K562 (cell line): ENCODE measurements at regions not wholly inside any gene's neighbourhood (a gene's known extent, or its start where the extent isn't known, plus 50 kb on each side); places are given as distances from the start of the nearest gene placed in this dataset.

Source experiments
- ATAC-seq: fragments of 200-7000 bp; cut with Tn5 transposase; 3 replicates; pipeline ENCODE4 v1.9.1; 2020; ENCODE audit warnings: moderate library complexity
- BruUV-seq: library from RNA; stranded (reverse); fragments of 400-500 nt; replicated peaks from 2 replicates; lab custom pipeline; 2021; lab: Mats Ljungman, UMichigan
- CTCF ChIA-PET: fragments of 300-600 bp; formaldehyde crosslinking; extraction: SDS; loops from one replicate; lab custom pipeline; 2021; ENCODE audit warnings: low intra/inter-chr PET ratio; lab: Yijun Ruan, JAX
- POLR2A ChIA-PET: fragments of 300-600, 350-650 bp; sonication (Branson Sonifier 250); formaldehyde crosslinking; extraction: SDS; loops from one replicate; lab custom pipeline; 2021; ENCODE audit warnings: antibody characterized with exemption, inconsistent platforms; lab: Yijun Ruan, JAX
- DNase-seq, 4 experiments: peaks; one replicate each; pipeline versions ENCODE4 v3.0.0 to v3.0.0-alpha.2; 2011 to 2018; ENCODE audit warnings: low spot score in 3 of 4, mixed read lengths in 3 of 4; ENCODE audit errors: extremely low read depth in 1 of 4
- FAIRE-seq: peaks from 2 replicates; lab custom pipeline; 2011; peaks lifted over from hg19 to GRCh38; lab: Jason Lieb, UNC
- H2AFZ ChIP-seq: 2 replicates; pipeline ENCODE4 v1.6.0; 2011; ENCODE audit warnings: low read depth, low read length, control low read depth, inconsistent platforms
- H3K27ac ChIP-seq: fragments of 200-600 bp; 3 replicates; pipeline ENCODE4 v1.8.0; 2011; ENCODE audit warnings: low read depth, mild to moderate bottlenecking, control low read depth, inconsistent platforms, low read length, moderate library complexity, mixed read lengths; ENCODE audit errors: extremely low read depth
- H3K27me3 ChIP-seq, 2 experiments: fragments of 300-600 bp in 1 of 2; 2 replicates in 1 of 2; 3 replicates in 1 of 2; pipeline versions ENCODE4 v1.6.0 to v1.8.0; 2011; ENCODE audit warnings: inconsistent platforms in 2 of 2, low read length in 2 of 2, mild to moderate bottlenecking in 1 of 2, mixed read lengths in 1 of 2, moderate library complexity in 1 of 2; ENCODE audit not compliant: control insufficient read depth in 2 of 2, insufficient read depth in 2 of 2
- H3K36me3 ChIP-seq: fragments of 300-600 bp; 3 replicates; pipeline ENCODE4 v1.8.0; 2011; ENCODE audit warnings: mild to moderate bottlenecking, low read length, inconsistent platforms; ENCODE audit not compliant: control insufficient read depth, insufficient read depth
- H3K4me1 ChIP-seq, 2 experiments: fragments of 200-600 bp in 1 of 2; replicated peaks in 1 of 2; 2 replicates in 1 of 2; 3 replicates in 1 of 2; pipeline versions ENCODE4 v1.5.1 to v1.8.0; 2011; ENCODE audit warnings: inconsistent platforms in 2 of 2, low read length in 2 of 2, mild to moderate bottlenecking in 1 of 2, mixed read lengths in 1 of 2, moderate library complexity in 1 of 2; ENCODE audit not compliant: control insufficient read depth in 2 of 2, insufficient read depth in 2 of 2
- H3K4me2 ChIP-seq: 2 replicates; pipeline ENCODE4 v1.6.1; 2011; ENCODE audit warnings: low read length, control low read depth, inconsistent platforms, mixed read lengths; ENCODE audit not compliant: insufficient read depth
- H3K4me3 ChIP-seq: fragments of 200-600 bp; sonication (generic), shearing (Covaris generic); 2 replicates; pipeline ENCODE4 v1.5.1; 2016; ENCODE audit warnings: control low read depth, inconsistent platforms
- H3K79me2 ChIP-seq: fragments of 200-600 bp; 3 replicates; pipeline ENCODE4 v1.8.0; 2011; ENCODE audit warnings: low read length, inconsistent platforms; ENCODE audit not compliant: control insufficient read depth, insufficient read depth
- H3K9ac ChIP-seq, 2 experiments: 2 replicates each; pipeline versions ENCODE4 v1.6.0 to v1.6.1; 2011; ENCODE audit warnings: low read depth in 2 of 2, low read length in 2 of 2, control low read depth in 1 of 2, inconsistent platforms in 1 of 2, mild to moderate bottlenecking in 1 of 2, mixed read lengths in 1 of 2; ENCODE audit not compliant: insufficient read depth in 1 of 2
- H3K9me1 ChIP-seq: one replicate; pipeline ENCODE4 v1.6.0; 2011; ENCODE audit warnings: inconsistent platforms, mild to moderate bottlenecking, low read length, moderate library complexity; ENCODE audit not compliant: control insufficient read depth, insufficient read depth
- H3K9me3 ChIP-seq: replicated peaks from 2 replicates; pipeline ENCODE4 v1.5.1; 2011; ENCODE audit warnings: low read depth, low read length, inconsistent platforms; ENCODE audit not compliant: control insufficient read depth, insufficient read depth
- H4K20me1 ChIP-seq: replicated peaks from 2 replicates; pipeline ENCODE4 v1.6.1; 2011; ENCODE audit warnings: low read length, inconsistent platforms, mixed read lengths; ENCODE audit not compliant: control insufficient read depth, insufficient read depth
- IFI16 ChIP-seq: fragments of 250-450 bp; sonication (Bioruptor Pico); IDR thresholded peaks from 2 replicates; pipeline ENCODE4 v2.1.2; 2022; ENCODE audit warnings: mild to moderate bottlenecking, inconsistent platforms
- NELFE ChIP-seq: IDR thresholded peaks from 2 replicates; pipeline ENCODE4 v1.6.1; 2011; ENCODE audit warnings: mild to moderate bottlenecking; ENCODE audit not compliant: insufficient read depth, insufficient read length
- TCF3 ChIP-seq: sonication (generic); formaldehyde crosslinking; IDR thresholded peaks from 2 replicates; pipeline ENCODE4 v1.4.0; 2020; ENCODE audit warnings: mild to moderate bottlenecking, missing genetic modification reagents
- ZNF224 ChIP-seq: sonication (generic); formaldehyde crosslinking; IDR thresholded peaks from 2 replicates; pipeline ENCODE4 v1.8.0; 2022; ENCODE audit warnings: mild to moderate bottlenecking, missing genetic modification reagents
- ZNF507 ChIP-seq: conservative IDR thresholded peaks from 2 replicates; pipeline ENCODE4 v1.6.1; 2017; ENCODE audit warnings: missing genetic modification characterization, missing compliant biosample characterization
- ZNF830 ChIP-seq: fragments of 250-450 bp; sonication (Bioruptor Pico); IDR thresholded peaks from 2 replicates; pipeline ENCODE4 v1.5.0; 2021; ENCODE audit warnings: mild to moderate bottlenecking
- WGBS: fragments of 100-300 bp; shearing (Covaris generic); methylation state at CpG from one replicate; pipeline ENCODE4 v1.1.6; 2016; ENCODE audit warnings: low coverage, mixed read lengths; ENCODE audit not compliant: insufficient coverage; ENCODE audit errors: missing lambda C conversion rate; 5-methylcytosine and 5-hydroxymethylcytosine counted together
- in situ Hi-C: fragments of 300-500 bp; cut with MboI; formaldehyde crosslinking; loops from 4 replicates; pipeline ENCODE4 v1.15.0; 2018; ENCODE audit warnings: inconsistent platforms, mixed read lengths
- intact Hi-C: fragments of 100-400 bp; cut with micrococcal nuclease; formaldehyde crosslinking; loops from 2 replicates; pipeline ENCODE4 v1.14.2; 2022
- TF ChIP-seq, protein P1 (sequence below): fragments of 450-650 bp; IDR thresholded peaks from 2 replicates; pipeline ENCODE4 v1.6.1; 2016; ENCODE audit warnings: mild to moderate bottlenecking
- TF ChIP-seq, protein P2 (sequence below): fragments of 250-450 bp; sonication (Bioruptor Pico); IDR thresholded peaks from 2 replicates; pipeline ENCODE4 v1.4.0; 2020; ENCODE audit warnings: mild to moderate bottlenecking, moderate library complexity, borderline replicate concordance
- TF ChIP-seq, protein P3 (sequence below): sonication (generic); formaldehyde crosslinking; IDR thresholded peaks from 2 replicates; pipeline ENCODE4 v1.8.1; 2023; ENCODE audit warnings: mild to moderate bottlenecking, missing genetic modification reagents
- TF ChIP-seq, protein P4 (sequence below): fragments of 450-650 bp; IDR thresholded peaks from 2 replicates; pipeline ENCODE4 v1.7.0; 2016; ENCODE audit warnings: borderline replicate concordance

DNA sequence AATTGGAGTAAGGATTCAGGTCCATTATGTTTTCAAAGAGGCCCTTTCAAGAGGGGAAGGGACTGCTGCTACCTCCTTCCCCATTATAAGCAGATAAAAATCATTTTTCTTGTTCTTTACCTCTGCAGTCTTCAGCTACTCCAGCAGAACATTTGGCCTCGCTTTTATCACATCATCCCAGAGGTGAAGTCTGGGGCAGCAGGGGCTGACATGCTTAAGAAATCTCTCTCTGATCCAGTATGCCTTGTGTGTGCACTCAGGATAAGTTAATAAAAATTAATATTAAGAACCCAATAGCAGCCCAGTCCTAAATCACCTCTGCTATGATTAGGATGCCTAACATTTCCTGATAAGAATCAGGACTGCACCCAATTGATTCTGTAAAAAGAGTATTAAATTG is 306.9 kb upstream of the NREP start:
- 0% methylated on average over 1 of the region's 1 CpG for whole genome bisulfite sequencing
- DNase-seq = no peak
- Histone ChIP-seq H3K27ac (no peak overlapping the region), H3K4me3 (no peak overlapping the region), H3K9ac (no peak overlapping the region), H2AFZ (no peak overlapping the region), H3K4me2 (no peak overlapping the region), H3K9me1 (no peaks in the 10 kb centered on the region), H3K36me3 (no peaks in the 10 kb centered on the region), H3K4me1 (no peaks in the 10 kb centered on the region), H4K20me1 (no peaks in the 10 kb centered on the region), H3K27me3 (no peaks in the 10 kb centered on the region), H3K79me2 (no peaks in the 10 kb centered on the region), H3K9me3 (no peaks in the 10 kb centered on the region)
- no peak for ATAC-seq
- CTCF ChIA-PET = no interaction called here
- intact Hi-C loops = no loop called here
- in situ Hi-C loops = no loop called here
- no peak for FAIRE-seq
- BruUV-seq = no TSS peak
- TF ChIP-seq, protein P1, sequence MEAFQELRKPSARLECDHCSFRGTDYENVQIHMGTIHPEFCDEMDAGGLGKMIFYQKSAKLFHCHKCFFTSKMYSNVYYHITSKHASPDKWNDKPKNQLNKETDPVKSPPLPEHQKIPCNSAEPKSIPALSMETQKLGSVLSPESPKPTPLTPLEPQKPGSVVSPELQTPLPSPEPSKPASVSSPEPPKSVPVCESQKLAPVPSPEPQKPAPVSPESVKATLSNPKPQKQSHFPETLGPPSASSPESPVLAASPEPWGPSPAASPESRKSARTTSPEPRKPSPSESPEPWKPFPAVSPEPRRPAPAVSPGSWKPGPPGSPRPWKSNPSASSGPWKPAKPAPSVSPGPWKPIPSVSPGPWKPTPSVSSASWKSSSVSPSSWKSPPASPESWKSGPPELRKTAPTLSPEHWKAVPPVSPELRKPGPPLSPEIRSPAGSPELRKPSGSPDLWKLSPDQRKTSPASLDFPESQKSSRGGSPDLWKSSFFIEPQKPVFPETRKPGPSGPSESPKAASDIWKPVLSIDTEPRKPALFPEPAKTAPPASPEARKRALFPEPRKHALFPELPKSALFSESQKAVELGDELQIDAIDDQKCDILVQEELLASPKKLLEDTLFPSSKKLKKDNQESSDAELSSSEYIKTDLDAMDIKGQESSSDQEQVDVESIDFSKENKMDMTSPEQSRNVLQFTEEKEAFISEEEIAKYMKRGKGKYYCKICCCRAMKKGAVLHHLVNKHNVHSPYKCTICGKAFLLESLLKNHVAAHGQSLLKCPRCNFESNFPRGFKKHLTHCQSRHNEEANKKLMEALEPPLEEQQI = no peak
- TF ChIP-seq, protein P2, sequence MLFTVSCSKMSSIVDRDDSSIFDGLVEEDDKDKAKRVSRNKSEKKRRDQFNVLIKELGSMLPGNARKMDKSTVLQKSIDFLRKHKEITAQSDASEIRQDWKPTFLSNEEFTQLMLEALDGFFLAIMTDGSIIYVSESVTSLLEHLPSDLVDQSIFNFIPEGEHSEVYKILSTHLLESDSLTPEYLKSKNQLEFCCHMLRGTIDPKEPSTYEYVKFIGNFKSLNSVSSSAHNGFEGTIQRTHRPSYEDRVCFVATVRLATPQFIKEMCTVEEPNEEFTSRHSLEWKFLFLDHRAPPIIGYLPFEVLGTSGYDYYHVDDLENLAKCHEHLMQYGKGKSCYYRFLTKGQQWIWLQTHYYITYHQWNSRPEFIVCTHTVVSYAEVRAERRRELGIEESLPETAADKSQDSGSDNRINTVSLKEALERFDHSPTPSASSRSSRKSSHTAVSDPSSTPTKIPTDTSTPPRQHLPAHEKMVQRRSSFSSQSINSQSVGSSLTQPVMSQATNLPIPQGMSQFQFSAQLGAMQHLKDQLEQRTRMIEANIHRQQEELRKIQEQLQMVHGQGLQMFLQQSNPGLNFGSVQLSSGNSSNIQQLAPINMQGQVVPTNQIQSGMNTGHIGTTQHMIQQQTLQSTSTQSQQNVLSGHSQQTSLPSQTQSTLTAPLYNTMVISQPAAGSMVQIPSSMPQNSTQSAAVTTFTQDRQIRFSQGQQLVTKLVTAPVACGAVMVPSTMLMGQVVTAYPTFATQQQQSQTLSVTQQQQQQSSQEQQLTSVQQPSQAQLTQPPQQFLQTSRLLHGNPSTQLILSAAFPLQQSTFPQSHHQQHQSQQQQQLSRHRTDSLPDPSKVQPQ = no peak
- TF ChIP-seq ZNF507 = no peak
- TF ChIP-seq, protein P3, sequence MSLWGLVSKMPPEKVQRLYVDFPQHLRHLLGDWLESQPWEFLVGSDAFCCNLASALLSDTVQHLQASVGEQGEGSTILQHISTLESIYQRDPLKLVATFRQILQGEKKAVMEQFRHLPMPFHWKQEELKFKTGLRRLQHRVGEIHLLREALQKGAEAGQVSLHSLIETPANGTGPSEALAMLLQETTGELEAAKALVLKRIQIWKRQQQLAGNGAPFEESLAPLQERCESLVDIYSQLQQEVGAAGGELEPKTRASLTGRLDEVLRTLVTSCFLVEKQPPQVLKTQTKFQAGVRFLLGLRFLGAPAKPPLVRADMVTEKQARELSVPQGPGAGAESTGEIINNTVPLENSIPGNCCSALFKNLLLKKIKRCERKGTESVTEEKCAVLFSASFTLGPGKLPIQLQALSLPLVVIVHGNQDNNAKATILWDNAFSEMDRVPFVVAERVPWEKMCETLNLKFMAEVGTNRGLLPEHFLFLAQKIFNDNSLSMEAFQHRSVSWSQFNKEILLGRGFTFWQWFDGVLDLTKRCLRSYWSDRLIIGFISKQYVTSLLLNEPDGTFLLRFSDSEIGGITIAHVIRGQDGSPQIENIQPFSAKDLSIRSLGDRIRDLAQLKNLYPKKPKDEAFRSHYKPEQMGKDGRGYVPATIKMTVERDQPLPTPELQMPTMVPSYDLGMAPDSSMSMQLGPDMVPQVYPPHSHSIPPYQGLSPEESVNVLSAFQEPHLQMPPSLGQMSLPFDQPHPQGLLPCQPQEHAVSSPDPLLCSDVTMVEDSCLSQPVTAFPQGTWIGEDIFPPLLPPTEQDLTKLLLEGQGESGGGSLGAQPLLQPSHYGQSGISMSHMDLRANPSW (CRISPR knock-in tag) = no peak
- TF ChIP-seq, protein P4, sequence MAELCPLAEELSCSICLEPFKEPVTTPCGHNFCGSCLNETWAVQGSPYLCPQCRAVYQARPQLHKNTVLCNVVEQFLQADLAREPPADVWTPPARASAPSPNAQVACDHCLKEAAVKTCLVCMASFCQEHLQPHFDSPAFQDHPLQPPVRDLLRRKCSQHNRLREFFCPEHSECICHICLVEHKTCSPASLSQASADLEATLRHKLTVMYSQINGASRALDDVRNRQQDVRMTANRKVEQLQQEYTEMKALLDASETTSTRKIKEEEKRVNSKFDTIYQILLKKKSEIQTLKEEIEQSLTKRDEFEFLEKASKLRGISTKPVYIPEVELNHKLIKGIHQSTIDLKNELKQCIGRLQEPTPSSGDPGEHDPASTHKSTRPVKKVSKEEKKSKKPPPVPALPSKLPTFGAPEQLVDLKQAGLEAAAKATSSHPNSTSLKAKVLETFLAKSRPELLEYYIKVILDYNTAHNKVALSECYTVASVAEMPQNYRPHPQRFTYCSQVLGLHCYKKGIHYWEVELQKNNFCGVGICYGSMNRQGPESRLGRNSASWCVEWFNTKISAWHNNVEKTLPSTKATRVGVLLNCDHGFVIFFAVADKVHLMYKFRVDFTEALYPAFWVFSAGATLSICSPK = no peak
- TF ChIP-seq ZNF830 (CRISPR knock-in tag) = no peak
- no peak for TF ChIP-seq NELFE
- TF ChIP-seq IFI16 (CRISPR knock-in tag) = no peak
- no peak for TF ChIP-seq ZNF224 (CRISPR knock-in tag)
- TF ChIP-seq TCF3 = no peak
- POLR2A ChIA-PET = no interaction called here
